ENCODE measurements at regions not wholly inside any gene's neighbourhood (a gene's known extent, or its start where the extent isn't known, plus 50 kb on each side); places are given as distances from the start of the nearest gene placed in this dataset.
"Not testable (repeated sequence)": the region's sequence is repeated elsewhere in the genome, so short reads cannot be mapped to it uniquely, and the experiment has no call there.

DNA sequence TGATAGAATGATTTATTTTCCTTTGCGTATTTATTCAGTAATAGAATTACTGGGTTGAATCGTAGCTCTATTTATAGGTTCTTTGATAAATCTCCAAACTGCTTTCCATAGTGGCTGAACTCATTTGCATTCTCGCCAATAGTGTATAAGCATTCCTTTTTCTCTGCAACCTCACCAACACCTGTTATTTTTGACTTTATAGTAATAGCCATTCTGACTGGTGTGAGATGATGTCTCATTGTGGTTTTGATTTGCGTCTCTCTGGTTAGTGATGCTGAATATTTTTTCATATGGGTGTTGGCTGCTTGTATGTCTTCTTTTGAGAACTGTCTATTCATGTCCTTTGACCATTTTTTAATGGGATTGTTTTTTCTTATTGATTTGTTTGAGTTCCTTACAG is 160.7 kb downstream of the MID1IP1 start:
- TF ChIP-seq, protein P1, sequence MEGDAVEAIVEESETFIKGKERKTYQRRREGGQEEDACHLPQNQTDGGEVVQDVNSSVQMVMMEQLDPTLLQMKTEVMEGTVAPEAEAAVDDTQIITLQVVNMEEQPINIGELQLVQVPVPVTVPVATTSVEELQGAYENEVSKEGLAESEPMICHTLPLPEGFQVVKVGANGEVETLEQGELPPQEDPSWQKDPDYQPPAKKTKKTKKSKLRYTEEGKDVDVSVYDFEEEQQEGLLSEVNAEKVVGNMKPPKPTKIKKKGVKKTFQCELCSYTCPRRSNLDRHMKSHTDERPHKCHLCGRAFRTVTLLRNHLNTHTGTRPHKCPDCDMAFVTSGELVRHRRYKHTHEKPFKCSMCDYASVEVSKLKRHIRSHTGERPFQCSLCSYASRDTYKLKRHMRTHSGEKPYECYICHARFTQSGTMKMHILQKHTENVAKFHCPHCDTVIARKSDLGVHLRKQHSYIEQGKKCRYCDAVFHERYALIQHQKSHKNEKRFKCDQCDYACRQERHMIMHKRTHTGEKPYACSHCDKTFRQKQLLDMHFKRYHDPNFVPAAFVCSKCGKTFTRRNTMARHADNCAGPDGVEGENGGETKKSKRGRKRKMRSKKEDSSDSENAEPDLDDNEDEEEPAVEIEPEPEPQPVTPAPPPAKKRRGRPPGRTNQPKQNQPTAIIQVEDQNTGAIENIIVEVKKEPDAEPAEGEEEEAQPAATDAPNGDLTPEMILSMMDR (optimal IDR thresholded peaks at IDR 0.05 in 1 of 3, IDR thresholded peaks at IDR 0.05 in 1 of 3, conservative IDR thresholded peaks at IDR 0.05 in 1 of 3; ENCODE audit: extremely low read depth in 1 of 3, insufficient read depth in 2 of 3, low read length in 3 of 3) = no peak
- TF ChIP-seq EZH2 (IDR thresholded peaks at IDR 0.05; ENCODE audit: low read length) = no peak
- no peaks in the 10 kb centered on the region for H3K36me3 ChIP-seq (ENCODE audit: control insufficient read depth in 2 of 2, extremely low read depth in 1 of 2, insufficient read depth in 2 of 2, low read length in 2 of 2)
- H2AFZ ChIP-seq (ENCODE audit: control insufficient read depth, low read length) = no peak overlapping the region
- dilution Hi-C loops (cut with MboI; ENCODE audit: extremely low pct_ligation_motif_present, low sequenced_read_pairs) = no loop called here
- H3K9me3 ChIP-seq (ENCODE audit: control insufficient read depth, low read depth, low read length) = no peaks in the 10 kb centered on the region
- H4K20me1 ChIP-seq (ENCODE audit: control insufficient read depth, extremely low read depth, insufficient read depth, low read length) = no peaks in the 10 kb centered on the region
- H3K79me2 ChIP-seq (ENCODE audit: control insufficient read depth, insufficient read depth, low read length) = no peaks in the 10 kb centered on the region
- H3K9me1 ChIP-seq (ENCODE audit: control insufficient read depth, extremely low read depth, insufficient read depth, low read length) = no peaks in the 10 kb centered on the region
- no peaks in the 10 kb centered on the region for H3K4me1 ChIP-seq (ENCODE audit: control insufficient read depth, extremely low read depth, insufficient read depth, low read length)
- no peak overlapping the region for H3K9ac ChIP-seq (ENCODE audit: control insufficient read depth, extremely low read depth, insufficient read depth, low read length)
- DNase-seq (ENCODE audit: low read depth, low spot score) (no peak), FAIRE-seq (no peak)
- no peak overlapping the region for H3K27ac ChIP-seq (ENCODE audit: control insufficient read depth, insufficient read depth, low read length)
- no peaks in the 10 kb centered on the region for H3K27me3 ChIP-seq (ENCODE audit: control insufficient read depth, extremely low read depth, insufficient read depth, low read length)
- no peak overlapping the region for H3K4me3 ChIP-seq (ENCODE audit: control insufficient read depth in 2 of 3, extremely low read depth in 1 of 3, insufficient read depth in 2 of 3, low read depth in 1 of 3, low read length in 3 of 3)
- H3K4me2 ChIP-seq (ENCODE audit: control insufficient read depth, extremely low read depth, insufficient read depth, low read depth, low read length) = no peak overlapping the region

DNA sequence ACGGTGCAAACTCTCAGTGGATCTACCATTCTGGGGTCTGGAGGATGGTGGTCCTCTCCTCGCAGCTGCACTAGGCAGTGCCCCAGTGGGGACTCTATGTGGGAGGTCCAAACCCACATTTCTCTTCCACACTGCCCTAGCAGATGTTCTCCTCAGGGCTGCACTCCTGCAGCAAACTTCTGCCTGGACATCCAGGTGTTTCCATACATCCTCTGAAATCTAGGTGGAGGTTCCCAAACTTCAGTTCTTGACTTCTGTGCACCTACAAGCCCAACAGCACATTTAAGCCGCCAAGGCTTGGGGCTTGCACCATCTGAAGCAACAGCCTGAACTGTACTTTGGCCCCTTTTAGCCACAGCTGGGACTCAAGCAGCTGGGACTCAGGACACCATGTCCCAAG is 162.0 kb downstream of the MID1IP1 start:
- H4K20me1 ChIP-seq (ENCODE audit: control insufficient read depth, extremely low read depth, insufficient read depth, low read length); H3K4me1 ChIP-seq (ENCODE audit: control insufficient read depth, extremely low read depth, insufficient read depth, low read length); H3K27me3 ChIP-seq (ENCODE audit: control insufficient read depth, extremely low read depth, insufficient read depth, low read length); dilution Hi-C loops (cut with MboI; ENCODE audit: extremely low pct_ligation_motif_present, low sequenced_read_pairs); H3K4me2 ChIP-seq (ENCODE audit: control insufficient read depth, extremely low read depth, insufficient read depth, low read depth, low read length); H3K9ac ChIP-seq (ENCODE audit: control insufficient read depth, extremely low read depth, insufficient read depth, low read length); H3K79me2 ChIP-seq (ENCODE audit: control insufficient read depth, insufficient read depth, low read length); H3K9me3 ChIP-seq (ENCODE audit: control insufficient read depth, low read depth, low read length); H3K4me3 ChIP-seq (ENCODE audit: control insufficient read depth in 2 of 3, extremely low read depth in 1 of 3, insufficient read depth in 2 of 3, low read depth in 1 of 3, low read length in 3 of 3); H3K36me3 ChIP-seq (ENCODE audit: control insufficient read depth in 2 of 2, extremely low read depth in 1 of 2, insufficient read depth in 2 of 2, low read length in 2 of 2); H3K9me1 ChIP-seq (ENCODE audit: control insufficient read depth, extremely low read depth, insufficient read depth, low read length); FAIRE-seq; H3K27ac ChIP-seq (ENCODE audit: control insufficient read depth, insufficient read depth, low read length); DNase-seq (ENCODE audit: low read depth, low spot score); H2AFZ ChIP-seq (ENCODE audit: control insufficient read depth, low read length): not testable (repeated sequence)

DNA sequence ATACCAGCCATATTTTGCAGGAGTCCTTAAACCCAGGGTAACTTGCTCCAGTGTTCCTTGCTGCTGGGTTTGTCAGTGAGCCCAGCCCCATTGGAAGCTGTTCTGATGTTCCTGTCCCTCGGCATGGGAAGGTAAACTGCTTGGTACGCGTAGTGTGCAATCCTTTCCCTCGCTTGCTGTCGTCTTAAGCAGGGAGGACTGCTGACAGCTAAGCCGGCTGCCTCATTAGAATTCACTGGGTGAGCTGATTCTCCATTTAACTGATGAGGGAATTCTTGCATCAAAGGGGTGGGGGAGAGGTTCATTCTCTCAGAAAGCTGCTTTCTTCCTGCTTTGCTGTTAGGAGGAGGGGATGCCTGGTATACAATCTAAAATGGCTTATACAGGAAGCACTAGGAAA is 164.6 kb downstream of the MID1IP1 start:
- no peak for TF ChIP-seq EZH2 (IDR thresholded peaks at IDR 0.05; ENCODE audit: low read length)
- TF ChIP-seq, protein P1 (optimal IDR thresholded peaks at IDR 0.05 in 1 of 3, IDR thresholded peaks at IDR 0.05 in 1 of 3, conservative IDR thresholded peaks at IDR 0.05 in 1 of 3; ENCODE audit: extremely low read depth in 1 of 3, insufficient read depth in 2 of 3, low read length in 3 of 3) = no peak
- FAIRE-seq (no peak), DNase-seq (ENCODE audit: low read depth, low spot score) (no peak)
- Histone ChIP-seq H3K9me1 (ENCODE audit: control insufficient read depth, extremely low read depth, insufficient read depth, low read length) (no peaks in the 10 kb centered on the region), H3K4me3 (ENCODE audit: control insufficient read depth in 2 of 3, extremely low read depth in 1 of 3, insufficient read depth in 2 of 3, low read depth in 1 of 3, low read length in 3 of 3) (no peak overlapping the region), H2AFZ (ENCODE audit: control insufficient read depth, low read length) (no peak overlapping the region), H3K27ac (ENCODE audit: control insufficient read depth, insufficient read depth, low read length) (no peak overlapping the region), H3K9ac (ENCODE audit: control insufficient read depth, extremely low read depth, insufficient read depth, low read length) (no peak overlapping the region), H3K4me1 (ENCODE audit: control insufficient read depth, extremely low read depth, insufficient read depth, low read length) (no peaks in the 10 kb centered on the region), H3K79me2 (ENCODE audit: control insufficient read depth, insufficient read depth, low read length) (no peaks in the 10 kb centered on the region), H3K36me3 (ENCODE audit: control insufficient read depth in 2 of 2, extremely low read depth in 1 of 2, insufficient read depth in 2 of 2, low read length in 2 of 2) (no peaks in the 10 kb centered on the region), H3K27me3 (ENCODE audit: control insufficient read depth, extremely low read depth, insufficient read depth, low read length) (no peaks in the 10 kb centered on the region), H3K4me2 (ENCODE audit: control insufficient read depth, extremely low read depth, insufficient read depth, low read depth, low read length) (no peak overlapping the region), H4K20me1 (ENCODE audit: control insufficient read depth, extremely low read depth, insufficient read depth, low read length) (no peaks in the 10 kb centered on the region), H3K9me3 (ENCODE audit: control insufficient read depth, low read depth, low read length) (no peaks in the 10 kb centered on the region)
- dilution Hi-C loops (cut with MboI; ENCODE audit: extremely low pct_ligation_motif_present, low sequenced_read_pairs) = no loop called here

Measured in keratinocyte (primary cell).